ENCODE measurements at regions not wholly inside any gene's neighbourhood (a gene's known extent, or its start where the extent isn't known, plus 50 kb on each side); places are given as distances from the start of the nearest gene placed in this dataset.

DNA sequence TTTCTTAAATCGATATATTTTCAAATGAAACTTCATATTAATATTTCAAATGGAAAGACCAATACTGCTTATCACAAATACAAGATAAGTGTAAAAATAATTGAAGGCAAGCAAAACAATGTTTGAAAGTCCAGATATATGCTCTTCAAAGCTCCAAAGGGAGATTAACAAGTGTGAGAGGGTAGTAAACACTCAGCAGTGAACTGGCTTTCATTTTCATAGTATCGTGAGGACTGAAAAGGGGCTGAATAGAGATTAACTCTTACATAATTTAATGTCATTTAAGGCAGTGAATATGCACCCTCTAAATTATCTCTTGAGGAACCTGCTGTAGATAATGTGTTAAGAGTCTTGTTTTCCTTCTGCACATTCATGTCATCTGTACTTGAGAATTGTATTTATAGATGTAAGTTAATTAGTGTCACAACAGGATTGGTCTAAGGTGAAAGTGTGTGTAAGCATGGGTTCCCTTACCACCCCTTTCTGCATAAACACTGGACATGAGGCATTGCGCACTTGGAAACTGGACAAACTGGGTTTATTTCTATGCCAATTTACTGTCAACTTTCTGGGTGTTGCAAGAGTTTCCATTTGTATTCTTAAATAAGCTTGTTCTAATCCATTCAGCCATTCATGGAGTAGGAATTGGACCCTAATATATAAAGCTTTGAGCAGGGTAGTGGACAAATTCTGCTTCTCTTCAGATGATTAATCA lies 76.7 kb upstream of the SESTD1 start:
- Mint-ChIP-seq H3K27ac (no peak overlapping the region), H3K4me3 (no peak overlapping the region), H3K27me3 (peaks cover 14% of the 10 kb centered on the region), H3K36me3 (no peaks in the 10 kb centered on the region), H3K9me3 (peaks cover 0 to 1% (median 0%) of the 10 kb centered on the region in 7 donors), H3K4me1 (no peaks in the 10 kb centered on the region)
- DNase-seq = no peak
- no peaks in the 10 kb centered on the region for H3K4me1 ChIP-seq (ENCODE audit: control insufficient read depth, insufficient read depth, low read length, poor library complexity, severe bottlenecking)
- no peaks in the 10 kb centered on the region for H3K9me3 ChIP-seq (ENCODE audit: control insufficient read depth in 2 of 2, low read length in 2 of 2)
- no peaks in the 10 kb centered on the region for H3K27me3 ChIP-seq (ENCODE audit: control insufficient read depth, insufficient read depth, low read length)
- H3K27ac ChIP-seq (ENCODE audit: insufficient read depth, low read length, poor library complexity, severe bottlenecking) = no peak overlapping the region
- H3K4me3 ChIP-seq (ENCODE audit: low read depth, low read length) = no peak overlapping the region
- H3K36me3 ChIP-seq (ENCODE audit: control insufficient read depth, insufficient read depth, low read length) = no peaks in the 10 kb centered on the region
- ATAC-seq (ENCODE audit: low read depth in 2 of 2) = no peak

- Mint-ChIP-seq H3K27ac (no peak overlapping the region), H3K4me3 (no peak overlapping the region), H3K36me3 (no peaks in the 10 kb centered on the region), H3K9me3 (peaks cover 0 to 1% (median 0%) of the 10 kb centered on the region in 7 donors), H3K27me3 (peaks cover 20% of the 10 kb centered on the region), H3K4me1 (no peaks in the 10 kb centered on the region)
- no peaks in the 10 kb centered on the region for H3K36me3 ChIP-seq (ENCODE audit: control insufficient read depth, insufficient read depth, low read length)
- H3K27me3 ChIP-seq (ENCODE audit: control insufficient read depth, insufficient read depth, low read length) = no peaks in the 10 kb centered on the region
- no peaks in the 10 kb centered on the region for H3K4me1 ChIP-seq (ENCODE audit: control insufficient read depth, insufficient read depth, low read length, poor library complexity, severe bottlenecking)
- H3K4me3 ChIP-seq (ENCODE audit: low read depth, low read length) = no peak overlapping the region
- ATAC-seq (ENCODE audit: low read depth in 2 of 2) = no peak
- no peaks in the 10 kb centered on the region for H3K9me3 ChIP-seq (ENCODE audit: control insufficient read depth in 2 of 2, low read length in 2 of 2)
- peak in 1 of 3 donors; percentile 16 for DNase-seq
- H3K27ac ChIP-seq (ENCODE audit: insufficient read depth, low read length, poor library complexity, severe bottlenecking) = no peak overlapping the region
Measured at GRCh38 chr2:179340678-179341077, 76.0 kb upstream of the SESTD1 start.

DNA sequence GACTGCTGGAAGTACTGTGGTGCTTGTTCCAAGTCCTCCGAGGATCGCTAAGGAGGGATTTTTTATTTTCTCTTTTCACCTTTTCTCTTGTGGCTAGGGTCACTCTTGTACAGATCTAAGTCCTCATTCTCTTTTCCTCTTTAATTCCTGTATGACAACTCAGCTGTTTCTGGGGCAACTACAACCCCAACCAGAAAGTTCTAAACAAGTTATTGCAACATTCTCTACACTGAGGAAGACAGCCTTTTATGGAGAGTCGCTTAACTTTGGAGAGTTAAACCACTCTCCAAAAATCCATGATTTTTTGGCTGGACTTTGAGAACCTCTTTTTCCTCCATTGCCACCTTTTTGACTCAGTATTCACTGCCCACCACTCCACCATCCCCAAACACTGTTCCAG lies 74.0 kb upstream of the SESTD1 start:
- DNase-seq (no peak), ATAC-seq (ENCODE audit: low read depth in 2 of 2) (no peak)
- peaks cover 4% of the 10 kb centered on the region for H3K27me3 ChIP-seq (ENCODE audit: control insufficient read depth, insufficient read depth, low read length)
- Mint-ChIP-seq H3K27ac (no peak overlapping the region), H3K4me1 (no peaks in the 10 kb centered on the region), H3K27me3 (peaks cover 20% of the 10 kb centered on the region), H3K9me3 (peaks cover 0 to 1% (median 0%) of the 10 kb centered on the region in 7 donors), H3K4me3 (no peak overlapping the region), H3K36me3 (no peaks in the 10 kb centered on the region)
- H3K27ac ChIP-seq (ENCODE audit: insufficient read depth, low read length, poor library complexity, severe bottlenecking) = no peak overlapping the region
- no peaks in the 10 kb centered on the region for H3K9me3 ChIP-seq (ENCODE audit: control insufficient read depth in 2 of 2, low read length in 2 of 2)
- no peaks in the 10 kb centered on the region for H3K36me3 ChIP-seq (ENCODE audit: control insufficient read depth, insufficient read depth, low read length)
- no peak overlapping the region for H3K4me3 ChIP-seq (ENCODE audit: low read depth, low read length)
- H3K4me1 ChIP-seq (ENCODE audit: control insufficient read depth, insufficient read depth, low read length, poor library complexity, severe bottlenecking) = no peaks in the 10 kb centered on the region

- Histone ChIP-seq H3K4me3 (ENCODE audit: low read depth, low read length) (no peak overlapping the region), H3K4me1 (ENCODE audit: control insufficient read depth, insufficient read depth, low read length, poor library complexity, severe bottlenecking) (no peaks in the 10 kb centered on the region), H3K27me3 (ENCODE audit: control insufficient read depth, insufficient read depth, low read length) (peaks cover 4% of the 10 kb centered on the region), H3K9me3 (ENCODE audit: control insufficient read depth in 2 of 2, low read length in 2 of 2) (no peaks in the 10 kb centered on the region), H3K27ac (ENCODE audit: insufficient read depth, low read length, poor library complexity, severe bottlenecking) (no peak overlapping the region), H3K36me3 (ENCODE audit: control insufficient read depth, insufficient read depth, low read length) (no peaks in the 10 kb centered on the region)
- Mint-ChIP-seq H3K4me3 (no peak overlapping the region), H3K36me3 (no peaks in the 10 kb centered on the region), H3K9me3 (peaks cover 0 to 1% (median 0%) of the 10 kb centered on the region in 7 donors), H3K27me3 (peaks cover 15% of the 10 kb centered on the region), H3K27ac (no peak overlapping the region), H3K4me1 (no peaks in the 10 kb centered on the region)
- DNase-seq (no peak), ATAC-seq (ENCODE audit: low read depth in 2 of 2) (no peak)
Measured at GRCh38 chr2:179336782-179337534, 72.3 kb upstream of the SESTD1 start.

- H3K4me3 Mint-ChIP-seq = no peak overlapping the region
- Histone ChIP-seq H3K4me1 (ENCODE audit: control insufficient read depth, insufficient read depth, low read length, poor library complexity, severe bottlenecking) (no peaks in the 10 kb centered on the region), H3K27ac (ENCODE audit: insufficient read depth, low read length, poor library complexity, severe bottlenecking) (no peak overlapping the region), H3K4me3 (ENCODE audit: low read depth, low read length) (no peak overlapping the region), H3K27me3 (ENCODE audit: control insufficient read depth, insufficient read depth, low read length) (peaks cover 4% of the 10 kb centered on the region), H3K9me3 (ENCODE audit: control insufficient read depth in 2 of 2, low read length in 2 of 2) (no peaks in the 10 kb centered on the region), H3K36me3 (ENCODE audit: control insufficient read depth, insufficient read depth, low read length) (no peaks in the 10 kb centered on the region)
- H3K9me3 Mint-ChIP-seq = peaks cover 0 to 3% (median 0%) of the 10 kb centered on the region in 7 donors
- H3K4me1 Mint-ChIP-seq = no peaks in the 10 kb centered on the region
- H3K27ac Mint-ChIP-seq = no peak overlapping the region
- no peaks in the 10 kb centered on the region for H3K36me3 Mint-ChIP-seq
- DNase-seq (no peak), ATAC-seq (ENCODE audit: low read depth in 2 of 2) (no peak)
- peaks cover 10% of the 10 kb centered on the region for H3K27me3 Mint-ChIP-seq
Measured at GRCh38 chr2:179335732-179336131, 71.1 kb upstream of the SESTD1 start.

- no peaks in the 10 kb centered on the region for H3K4me1 ChIP-seq (ENCODE audit: control insufficient read depth, insufficient read depth, low read length, poor library complexity, severe bottlenecking)
- H3K27me3 Mint-ChIP-seq = peaks cover 6% of the 10 kb centered on the region
- H3K4me3 Mint-ChIP-seq = no peak overlapping the region
- peaks cover 0 to 12% (median 3%) of the 10 kb centered on the region in 7 donors for H3K9me3 Mint-ChIP-seq
- H3K27me3 ChIP-seq (ENCODE audit: control insufficient read depth, insufficient read depth, low read length) = peaks cover 4% of the 10 kb centered on the region
- H3K4me1 Mint-ChIP-seq = no peaks in the 10 kb centered on the region
- H3K9me3 ChIP-seq (ENCODE audit: control insufficient read depth in 2 of 2, low read length in 2 of 2) = peaks cover 0 to 5% of the 10 kb centered on the region in 2 experiments
- no peaks in the 10 kb centered on the region for H3K36me3 Mint-ChIP-seq
- no peak overlapping the region for H3K27ac ChIP-seq (ENCODE audit: insufficient read depth, low read length, poor library complexity, severe bottlenecking)
- no peak for DNase-seq
- H3K4me3 ChIP-seq (ENCODE audit: low read depth, low read length) = no peak overlapping the region
- no peak overlapping the region for H3K27ac Mint-ChIP-seq
- no peak for ATAC-seq (ENCODE audit: low read depth in 2 of 2)
- H3K36me3 ChIP-seq (ENCODE audit: control insufficient read depth, insufficient read depth, low read length) = no peaks in the 10 kb centered on the region
Measured at GRCh38 chr2:179332903-179333302, 68.3 kb upstream of the SESTD1 start.

DNA sequence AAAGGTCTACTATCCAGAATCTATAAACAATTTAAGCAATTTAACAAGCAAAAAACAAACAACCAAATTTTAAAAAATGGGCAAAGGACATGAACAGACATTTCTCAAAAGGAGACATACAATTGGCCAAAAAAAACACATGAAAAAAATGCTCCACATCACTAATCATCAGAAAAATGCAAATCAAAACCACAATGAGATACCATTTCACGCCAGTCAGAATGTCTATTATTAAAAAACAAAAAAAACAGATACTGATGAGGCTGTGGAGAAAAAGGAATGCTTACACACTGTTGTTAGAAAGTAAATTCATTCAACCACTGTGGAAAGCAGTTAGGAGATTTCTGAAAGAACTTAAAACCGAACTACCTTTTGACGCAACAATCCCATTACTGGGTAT lies 66.4 kb upstream of the SESTD1 start:
- H3K27me3 Mint-ChIP-seq = peaks cover 5% of the 10 kb centered on the region
- H3K4me1 ChIP-seq (ENCODE audit: control insufficient read depth, insufficient read depth, low read length, poor library complexity, severe bottlenecking) = no peaks in the 10 kb centered on the region
- no peak overlapping the region for H3K4me3 Mint-ChIP-seq
- H3K27me3 ChIP-seq (ENCODE audit: control insufficient read depth, insufficient read depth, low read length) = peaks cover 4% of the 10 kb centered on the region
- no peak overlapping the region for H3K27ac Mint-ChIP-seq
- DNase-seq (no peak), ATAC-seq (ENCODE audit: low read depth in 2 of 2) (no peak)
- H3K4me3 ChIP-seq (ENCODE audit: low read depth, low read length) = no peak overlapping the region
- peaks cover 0 to 5% of the 10 kb centered on the region in 2 experiments for H3K9me3 ChIP-seq (ENCODE audit: control insufficient read depth in 2 of 2, low read length in 2 of 2)
- no peaks in the 10 kb centered on the region for H3K4me1 Mint-ChIP-seq
- H3K36me3 Mint-ChIP-seq = no peaks in the 10 kb centered on the region
- no peak overlapping the region for H3K27ac ChIP-seq (ENCODE audit: insufficient read depth, low read length, poor library complexity, severe bottlenecking)
- H3K36me3 ChIP-seq (ENCODE audit: control insufficient read depth, insufficient read depth, low read length) = no peaks in the 10 kb centered on the region
- H3K9me3 Mint-ChIP-seq = peaks cover 0 to 12% (median 3%) of the 10 kb centered on the region in 7 donors

Measured in CD4-positive, CD25-positive, alpha-beta regulatory T cell (primary cell).